ENCODE measurements at regions not wholly inside any gene's neighbourhood (a gene's known extent, or its start where the extent isn't known, plus 50 kb on each side); places are given as distances from the start of the nearest gene placed in this dataset.

- Histone ChIP-seq H3K27me3 (replicated peaks) (no peaks in the 10 kb centered on the region), H3K4me3 (ENCODE audit: low read depth, low read length) (no peak overlapping the region), H3K36me3 (replicated peaks) (no peaks in the 10 kb centered on the region), H3K27ac (no peak overlapping the region)
- DNase-seq: no peak
- in situ Hi-C loops (cut with HindIII; ENCODE audit: low pct_ligation_motif_present, low sequenced_read_pairs): no loop called here
- no peak for TF ChIP-seq CTCF (IDR thresholded peaks at IDR 0.05; ENCODE audit: low read depth, low read length, missing control alignments)
Measured at GRCh38 chr15:35720019-35720418, 174.1 kb upstream of the DPH6 start.

- H3K27me3 ChIP-seq (replicated peaks): no peaks in the 10 kb centered on the region
- no peak overlapping the region for H3K4me3 ChIP-seq (ENCODE audit: low read depth, low read length)
- no peaks in the 10 kb centered on the region for H3K36me3 ChIP-seq (replicated peaks)
- H3K27ac ChIP-seq: no peak overlapping the region
- in situ Hi-C loops (cut with HindIII; ENCODE audit: low pct_ligation_motif_present, low sequenced_read_pairs): no loop called here
- DNase-seq: no peak
- no peak for TF ChIP-seq CTCF (IDR thresholded peaks at IDR 0.05; ENCODE audit: low read depth, low read length, missing control alignments)
Measured at GRCh38 chr15:35720984-35721383, 175.0 kb upstream of the DPH6 start.

GRCh38 chr15:35721751-35722150 is 175.8 kb upstream of the DPH6 start:
- in situ Hi-C loops (cut with HindIII; ENCODE audit: low pct_ligation_motif_present, low sequenced_read_pairs): no loop called here
- Histone ChIP-seq H3K36me3 (replicated peaks) (no peaks in the 10 kb centered on the region), H3K27ac (no peak overlapping the region), H3K27me3 (replicated peaks) (no peaks in the 10 kb centered on the region), H3K4me3 (ENCODE audit: low read depth, low read length) (no peak overlapping the region)
- DNase-seq: no peak
- TF ChIP-seq CTCF (IDR thresholded peaks at IDR 0.05; ENCODE audit: low read depth, low read length, missing control alignments): no peak

- no peak overlapping the region for H3K4me3 ChIP-seq (ENCODE audit: low read depth, low read length)
- H3K27ac ChIP-seq: no peak overlapping the region
- no peaks in the 10 kb centered on the region for H3K36me3 ChIP-seq (replicated peaks)
- no peak for TF ChIP-seq CTCF (IDR thresholded peaks at IDR 0.05; ENCODE audit: low read depth, low read length, missing control alignments)
- H3K27me3 ChIP-seq (replicated peaks): no peaks in the 10 kb centered on the region
- in situ Hi-C loops (cut with HindIII; ENCODE audit: low pct_ligation_motif_present, low sequenced_read_pairs): no loop called here
- no peak for DNase-seq
Measured at GRCh38 chr15:35722501-35722900, 176.5 kb upstream of the DPH6 start.

DNA sequence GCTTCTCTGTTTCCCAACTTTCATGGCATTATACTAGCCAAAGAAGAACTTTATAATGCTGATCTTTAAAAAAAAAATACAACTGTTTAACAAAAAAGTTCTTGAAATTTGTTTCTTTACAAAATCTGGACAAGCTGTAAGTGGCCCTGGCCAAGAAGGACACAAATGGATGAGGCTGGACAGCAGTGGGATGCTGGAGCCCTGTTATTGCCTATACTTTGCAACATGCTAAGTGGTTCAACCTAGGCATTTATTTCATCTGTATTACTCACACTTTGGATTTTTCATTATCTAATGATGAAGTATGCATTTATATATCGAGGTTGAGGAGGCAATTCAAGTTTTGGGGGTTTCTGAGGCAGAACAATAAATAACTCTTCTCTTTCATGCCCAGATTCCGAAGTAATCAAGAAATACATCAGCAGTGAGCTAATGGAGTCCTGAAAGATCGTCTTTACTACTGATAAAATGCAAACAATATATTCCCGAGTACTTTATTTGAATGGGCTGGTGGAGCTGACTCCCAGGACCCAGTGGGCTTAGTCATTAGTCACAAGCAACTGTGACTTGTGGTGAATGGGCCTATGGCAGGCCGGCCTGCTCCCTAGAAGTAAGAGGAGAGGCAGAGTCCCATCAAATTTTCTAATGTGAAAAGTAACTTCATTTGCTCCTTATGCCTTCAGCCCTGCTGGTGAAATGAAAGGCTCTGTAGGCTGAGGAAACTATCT is 177.3 kb upstream of the DPH6 start:
- in situ Hi-C loops (cut with HindIII; ENCODE audit: low pct_ligation_motif_present, low sequenced_read_pairs): no loop called here
- no peaks in the 10 kb centered on the region for H3K36me3 ChIP-seq (replicated peaks)
- no peak for TF ChIP-seq CTCF (IDR thresholded peaks at IDR 0.05; ENCODE audit: low read depth, low read length, missing control alignments)
- H3K4me3 ChIP-seq (ENCODE audit: low read depth, low read length): no peak overlapping the region
- DNase-seq: peak; percentile 48
- peak overlapping the region; percentile 78 for H3K27ac ChIP-seq
- H3K27me3 ChIP-seq (replicated peaks): no peaks in the 10 kb centered on the region

GRCh38 chr15:35723852-35724251 is 177.9 kb upstream of the DPH6 start:
- DNase-seq: no peak
- Histone ChIP-seq H3K4me3 (ENCODE audit: low read depth, low read length) (no peak overlapping the region), H3K27me3 (replicated peaks) (no peaks in the 10 kb centered on the region), H3K36me3 (replicated peaks) (no peaks in the 10 kb centered on the region), H3K27ac (peak overlapping the region; percentile 78)
- in situ Hi-C loops (cut with HindIII; ENCODE audit: low pct_ligation_motif_present, low sequenced_read_pairs): no loop called here
- TF ChIP-seq CTCF (IDR thresholded peaks at IDR 0.05; ENCODE audit: low read depth, low read length, missing control alignments): no peak

All from brain microvascular endothelial cell (primary cell).